CD14-positive monocyte (primary cell): ENCODE measurements at regions not wholly inside any gene's neighbourhood (a gene's known extent, or its start where the extent isn't known, plus 50 kb on each side); places are given as distances from the start of the nearest gene placed in this dataset.

Experiments
- DNase-seq, 3 donors: peaks; one replicate each; pipeline ENCODE4 v3.0.0-alpha.2; 2011 to 2022
- H2AFZ ChIP-seq: 2 replicates; pipeline ENCODE4 v1.6.0; 2012; ENCODE audit warnings: mild to moderate bottlenecking, low read depth, low read length, inconsistent platforms; ENCODE audit not compliant: insufficient read depth, poor library complexity, severe bottlenecking
- H3K27ac ChIP-seq, 2 donors: 1 replicate in 1 of 2; 2 replicates in 1 of 2; pipeline ENCODE4 v1.5.1; 2012 to 2013; ENCODE audit warnings: low read length in 2 of 2, control low read depth in 1 of 2, inconsistent platforms in 1 of 2, low read depth in 1 of 2, mild to moderate bottlenecking in 1 of 2
- H3K27me3 ChIP-seq, 2 donors: one replicate each; pipeline versions ENCODE4 v1.6.0 to v1.6.1; 2011 to 2013; ENCODE audit warnings: low read length in 2 of 2; ENCODE audit not compliant: control insufficient read depth in 2 of 2, insufficient read depth in 2 of 2
- H3K36me3 ChIP-seq, 2 donors: replicated peaks in 1 of 2; 1 replicate in 1 of 2; 2 replicates in 1 of 2; pipeline versions ENCODE4 v1.5.1 to v1.6.1; 2012 to 2013; ENCODE audit warnings: low read length in 2 of 2, control low read depth in 1 of 2, inconsistent platforms in 1 of 2, mild to moderate bottlenecking in 1 of 2; ENCODE audit not compliant: insufficient read depth in 2 of 2, control insufficient read depth in 1 of 2
- H3K4me1 ChIP-seq, 2 donors: 1 replicate in 1 of 2; 2 replicates in 1 of 2; pipeline versions ENCODE4 v1.5.1 to v1.6.1; 2012 to 2013; ENCODE audit warnings: low read length in 2 of 2, control low read depth in 1 of 2, inconsistent platforms in 1 of 2, mild to moderate bottlenecking in 1 of 2, moderate library complexity in 1 of 2; ENCODE audit not compliant: insufficient read depth in 2 of 2, control insufficient read depth in 1 of 2
- H3K4me2 ChIP-seq: replicated peaks from 2 replicates; pipeline ENCODE3; 2012; ENCODE audit warnings: low read length, moderate library complexity, mild to moderate bottlenecking; ENCODE audit not compliant: poor library complexity, severe bottlenecking; ENCODE audit errors: extremely low read depth
- H3K4me3 ChIP-seq, 3 experiments: fragments of 200-600 bp in 1 of 3; sonication (generic) in 1 of 3; replicated peaks in 1 of 3; 1 replicate in 2 of 3; 2 replicates in 1 of 3; pipeline ENCODE4 v1.5.1; 2011 to 2013; ENCODE audit warnings: low read length in 3 of 3, mild to moderate bottlenecking in 3 of 3, control low read depth in 2 of 3, low read depth in 2 of 3, inconsistent platforms in 1 of 3, moderate library complexity in 1 of 3
- H3K79me2 ChIP-seq: 2 replicates; pipeline ENCODE4 v1.6.0; 2012; ENCODE audit warnings: mild to moderate bottlenecking, control low read depth, inconsistent platforms, low read length, moderate library complexity; ENCODE audit not compliant: insufficient read depth
- H3K9ac ChIP-seq: 2 replicates; pipeline ENCODE4 v1.6.0; 2017; ENCODE audit warnings: low read length, mild to moderate bottlenecking; ENCODE audit not compliant: insufficient read depth, poor library complexity, severe bottlenecking
- H3K9me3 ChIP-seq, 2 donors: replicated peaks in 1 of 2; 1 replicate in 1 of 2; 2 replicates in 1 of 2; pipeline versions ENCODE4 v1.5.1 to v1.6.1; 2012 to 2013; ENCODE audit warnings: low read length in 2 of 2, control low read depth in 1 of 2; ENCODE audit not compliant: control insufficient read depth in 1 of 2, insufficient read depth in 1 of 2
- H4K20me1 ChIP-seq: 2 replicates; pipeline ENCODE4 v1.6.0; 2012; ENCODE audit warnings: mild to moderate bottlenecking, low read length, control low read depth, moderate library complexity; ENCODE audit not compliant: insufficient read depth
- H3K27ac Mint-ChIP-seq, 7 donors: one replicate each; pipeline ENCODE4 v1.8.0; 2020; ENCODE audit warnings: mild to moderate bottlenecking in 7 of 7, mixed read lengths in 7 of 7, moderate library complexity in 6 of 7, inconsistent platforms in 2 of 7
- H3K27me3 Mint-ChIP-seq, 3 donors: one replicate each; pipeline ENCODE4 v1.8.0; 2021 to 2022; ENCODE audit warnings: low read depth in 3 of 3, mild to moderate bottlenecking in 3 of 3, mixed read lengths in 3 of 3, moderate library complexity in 3 of 3, inconsistent platforms in 1 of 3
- H3K36me3 Mint-ChIP-seq, 2 donors: one replicate each; pipeline ENCODE4 v1.8.0; 2020; ENCODE audit warnings: mixed read lengths in 2 of 2, inconsistent platforms in 1 of 2, mild to moderate bottlenecking in 1 of 2
- H3K4me1 Mint-ChIP-seq: one replicate; pipeline ENCODE4 v1.8.0; 2020; ENCODE audit warnings: mild to moderate bottlenecking, mixed read lengths
- H3K4me3 Mint-ChIP-seq, 2 donors: one replicate each; pipeline ENCODE4 v1.8.0; 2020; ENCODE audit warnings: mild to moderate bottlenecking in 2 of 2, mixed read lengths in 2 of 2, moderate library complexity in 1 of 2
- H3K9me3 Mint-ChIP-seq, 7 donors: one replicate each; pipeline ENCODE4 v1.8.0; 2020 to 2022; ENCODE audit warnings: mixed read lengths in 7 of 7, mild to moderate bottlenecking in 6 of 7, moderate library complexity in 6 of 7, inconsistent platforms in 2 of 7
- WGBS: methylation state at CpG from one replicate; pipeline ENCODE4 v1.1.5; 2013; ENCODE audit warnings: missing lambda C conversion rate; ENCODE audit not compliant: insufficient coverage; 5-methylcytosine and 5-hydroxymethylcytosine counted together
- intact Hi-C, 2 donors: fragments of 100-400 bp; cut with micrococcal nuclease; formaldehyde crosslinking; loops; one replicate each; pipeline versions ENCODE4 v1.15.0 to v1.15.1; 2023
- TF ChIP-seq, protein P1 (sequence below): fragments of 200-600 bp; IDR thresholded peaks from one replicate; pipeline ENCODE4 v1.8.0; 2022; ENCODE audit warnings: antibody characterized with exemption, mild to moderate bottlenecking

DNA sequence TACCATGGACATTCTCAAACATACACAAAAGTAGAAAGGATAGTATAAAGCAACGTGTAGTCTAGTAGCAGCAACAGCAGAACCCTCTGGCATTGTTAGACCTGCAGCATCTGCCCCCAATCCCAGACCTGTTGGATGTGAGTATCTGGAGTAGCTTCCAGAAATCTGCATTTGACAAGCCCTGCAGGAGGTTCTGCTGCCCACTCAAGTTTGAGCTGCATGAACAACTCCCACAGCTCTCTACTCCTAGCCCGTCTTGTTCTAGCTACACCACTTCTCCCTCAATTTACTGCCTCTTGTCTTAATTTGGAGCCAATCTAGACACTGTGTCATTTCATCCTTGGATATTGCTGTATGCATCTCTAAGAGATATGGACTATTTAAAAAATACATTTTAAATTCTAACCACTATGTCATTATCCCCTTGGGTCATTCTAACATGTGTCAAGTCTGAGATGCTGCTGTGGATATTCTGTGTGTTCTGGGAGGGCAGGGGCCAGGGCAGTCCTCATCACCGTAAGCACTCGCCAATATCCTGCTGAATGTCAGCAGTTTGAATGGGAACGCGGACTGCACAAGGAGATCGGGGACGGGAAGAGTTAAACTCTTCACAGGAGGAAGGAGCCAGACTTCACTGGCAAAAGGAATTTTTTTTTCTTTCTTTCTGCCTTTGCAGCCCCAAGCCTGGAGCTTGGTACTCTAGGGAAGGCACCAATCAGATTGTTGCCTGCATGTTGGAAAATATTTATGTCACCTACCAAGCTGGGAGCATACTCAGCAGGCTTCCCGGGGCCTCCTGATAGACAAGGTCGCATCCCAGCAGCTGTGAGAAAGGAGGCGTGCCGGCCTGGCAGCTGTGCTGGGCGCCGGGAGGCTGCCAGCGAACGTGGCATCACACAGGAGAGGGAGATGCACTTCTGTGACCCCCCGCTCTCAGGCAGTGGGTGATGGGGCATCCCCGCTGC lies 429.0 kb downstream of the MIAT start:
- no peaks in the 10 kb centered on the region for H3K79me2 ChIP-seq
- H2AFZ ChIP-seq = no peak overlapping the region
- TF ChIP-seq, protein P1, sequence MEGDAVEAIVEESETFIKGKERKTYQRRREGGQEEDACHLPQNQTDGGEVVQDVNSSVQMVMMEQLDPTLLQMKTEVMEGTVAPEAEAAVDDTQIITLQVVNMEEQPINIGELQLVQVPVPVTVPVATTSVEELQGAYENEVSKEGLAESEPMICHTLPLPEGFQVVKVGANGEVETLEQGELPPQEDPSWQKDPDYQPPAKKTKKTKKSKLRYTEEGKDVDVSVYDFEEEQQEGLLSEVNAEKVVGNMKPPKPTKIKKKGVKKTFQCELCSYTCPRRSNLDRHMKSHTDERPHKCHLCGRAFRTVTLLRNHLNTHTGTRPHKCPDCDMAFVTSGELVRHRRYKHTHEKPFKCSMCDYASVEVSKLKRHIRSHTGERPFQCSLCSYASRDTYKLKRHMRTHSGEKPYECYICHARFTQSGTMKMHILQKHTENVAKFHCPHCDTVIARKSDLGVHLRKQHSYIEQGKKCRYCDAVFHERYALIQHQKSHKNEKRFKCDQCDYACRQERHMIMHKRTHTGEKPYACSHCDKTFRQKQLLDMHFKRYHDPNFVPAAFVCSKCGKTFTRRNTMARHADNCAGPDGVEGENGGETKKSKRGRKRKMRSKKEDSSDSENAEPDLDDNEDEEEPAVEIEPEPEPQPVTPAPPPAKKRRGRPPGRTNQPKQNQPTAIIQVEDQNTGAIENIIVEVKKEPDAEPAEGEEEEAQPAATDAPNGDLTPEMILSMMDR = no peak
- 48% methylated on average over 16 of the region's 18 CpGs for WGBS
- H3K27me3 Mint-ChIP-seq = peaks cover 8 to 23% (median 13%) of the 10 kb centered on the region in 3 donors
- H3K9me3 Mint-ChIP-seq = peaks cover 0 to 8% (median 6%) of the 10 kb centered on the region in 7 donors
- H3K4me2 ChIP-seq = no peak overlapping the region
- H3K36me3 Mint-ChIP-seq = no peaks in the 10 kb centered on the region
- H3K27me3 ChIP-seq = peaks cover 16 to 24% of the 10 kb centered on the region in 2 donors
- peaks cover 0 to 2% of the 10 kb centered on the region in 2 donors for H3K9me3 ChIP-seq
- no peak for DNase-seq
- H3K4me3 ChIP-seq = no peak overlapping the region
- no peak overlapping the region for H3K4me3 Mint-ChIP-seq
- H3K36me3 ChIP-seq = no peaks in the 10 kb centered on the region
- H3K4me1 ChIP-seq = no peaks in the 10 kb centered on the region
- H3K27ac ChIP-seq = no peak overlapping the region
- no peaks in the 10 kb centered on the region for H3K4me1 Mint-ChIP-seq
- H4K20me1 ChIP-seq = no peaks in the 10 kb centered on the region
- intact Hi-C loops = no loop called here
- H3K9ac ChIP-seq = no peak overlapping the region
- H3K27ac Mint-ChIP-seq = no peak overlapping the region

DNA sequence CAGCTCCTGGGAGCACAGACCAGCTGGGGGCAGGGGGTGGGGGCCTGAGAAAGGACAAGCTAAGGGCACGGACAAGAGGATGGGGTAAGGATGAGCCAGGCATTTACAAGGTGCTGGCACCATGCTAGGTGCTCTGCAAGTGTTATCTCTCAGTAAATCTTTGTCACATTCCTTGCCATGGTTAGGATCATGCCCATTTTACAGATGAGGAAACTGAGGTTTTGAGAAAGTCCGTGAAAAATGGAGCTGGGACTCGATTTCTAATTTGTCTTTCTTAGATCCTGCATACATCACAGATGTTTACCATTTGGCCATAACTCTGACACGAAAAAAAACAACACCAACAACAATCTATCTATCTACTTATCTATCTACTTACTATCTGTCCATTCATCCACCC lies 429.7 kb downstream of the MIAT start:
- no peak overlapping the region for H3K4me2 ChIP-seq
- intact Hi-C loops = no loop called here
- H3K9ac ChIP-seq = no peak overlapping the region
- Mint-ChIP-seq H3K4me1 (no peaks in the 10 kb centered on the region), H3K36me3 (no peaks in the 10 kb centered on the region), H3K27me3 (peaks cover 8 to 20% (median 9%) of the 10 kb centered on the region in 3 donors), H3K27ac (no peak overlapping the region), H3K4me3 (no peak overlapping the region), H3K9me3 (peaks cover 0 to 8% (median 6%) of the 10 kb centered on the region in 7 donors)
- H3K36me3 ChIP-seq = no peaks in the 10 kb centered on the region
- TF ChIP-seq, protein P1 = no peak
- peaks cover 16 to 24% of the 10 kb centered on the region in 2 donors for H3K27me3 ChIP-seq
- no peak overlapping the region for H2AFZ ChIP-seq
- no peaks in the 10 kb centered on the region for H4K20me1 ChIP-seq
- no peaks in the 10 kb centered on the region for H3K79me2 ChIP-seq
- H3K4me3 ChIP-seq = no peak overlapping the region
- WGBS = 73% methylated on average over 4 of the region's 4 CpGs
- H3K4me1 ChIP-seq = no peaks in the 10 kb centered on the region
- no peak overlapping the region for H3K27ac ChIP-seq
- no peak for DNase-seq
- H3K9me3 ChIP-seq = peaks cover 0 to 2% of the 10 kb centered on the region in 2 donors
